HG03103 (cell line): ENCODE measurements at regions not wholly inside any gene's neighbourhood (a gene's known extent, or its start where the extent isn't known, plus 50 kb on each side); places are given as distances from the start of the nearest gene placed in this dataset.

Experiments
- ATAC-seq: cut with Tn5 transposase; IDR thresholded peaks from one replicate; pipeline ENCODE4 v1.9.1; 2021; ENCODE audit warnings: low read depth; ENCODE audit not compliant: unreplicated experiment

DNA sequence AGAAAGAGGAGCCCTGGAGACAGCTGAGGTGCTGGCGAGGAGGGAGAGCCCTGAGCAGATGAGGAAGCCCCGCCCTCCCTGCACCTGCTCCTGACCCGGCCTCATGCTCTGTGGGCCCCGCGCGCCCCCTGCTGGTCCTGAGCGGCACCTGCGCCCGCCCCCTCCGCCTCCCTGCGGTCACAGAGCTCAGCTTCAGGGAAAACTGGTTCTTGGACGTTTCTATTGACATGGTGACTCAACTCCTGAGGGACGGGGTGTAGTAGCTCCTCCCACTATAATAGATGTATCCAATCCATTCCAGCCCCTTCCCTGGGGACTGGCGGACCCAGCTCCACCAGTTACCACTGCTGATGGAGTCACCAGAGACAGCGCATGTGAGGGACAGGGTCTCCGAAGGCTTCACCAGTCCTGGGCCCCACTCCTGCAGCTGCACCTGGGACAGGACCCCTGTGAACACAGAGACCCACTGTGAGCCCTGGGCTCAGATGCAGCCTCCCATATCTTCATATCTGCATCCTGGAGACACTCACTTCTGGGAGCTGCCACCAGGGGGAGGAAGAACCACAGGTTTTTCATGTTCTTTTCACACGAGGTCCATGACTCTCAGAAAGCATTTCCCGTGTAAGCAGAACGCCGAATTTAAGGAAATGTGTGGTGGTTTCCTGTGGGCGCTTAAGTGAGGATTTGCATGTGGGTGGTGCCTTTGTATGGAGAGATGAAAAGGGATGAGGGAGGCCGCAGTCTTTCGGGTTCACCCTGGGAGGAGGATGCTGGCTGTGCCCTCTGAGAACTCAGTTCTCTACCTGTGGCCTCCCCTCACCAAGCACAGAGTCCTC lies 1346.4 kb downstream of the TMEM121 start:
- ATAC-seq: no peak

DNA sequence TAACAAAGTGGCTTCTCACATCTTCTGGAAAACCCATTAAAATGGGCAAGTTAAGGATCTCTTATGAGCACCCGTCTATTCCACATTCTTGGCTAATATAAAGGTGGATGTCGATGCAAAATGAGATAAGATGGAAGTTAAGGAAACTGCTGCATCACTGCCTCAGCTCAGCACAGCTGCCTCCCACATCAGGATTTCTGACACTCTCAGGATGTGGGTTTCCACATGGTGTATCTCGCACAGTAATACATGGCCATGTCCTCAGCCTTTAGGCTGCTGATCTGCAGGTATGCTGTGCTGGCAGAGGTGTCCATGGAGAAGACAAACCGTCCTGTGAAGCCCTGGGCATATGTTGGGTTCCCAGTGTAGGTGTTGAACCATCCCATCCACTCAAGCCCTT lies 1348.0 kb downstream of the TMEM121 start:
- ATAC-seq: no peak

DNA sequence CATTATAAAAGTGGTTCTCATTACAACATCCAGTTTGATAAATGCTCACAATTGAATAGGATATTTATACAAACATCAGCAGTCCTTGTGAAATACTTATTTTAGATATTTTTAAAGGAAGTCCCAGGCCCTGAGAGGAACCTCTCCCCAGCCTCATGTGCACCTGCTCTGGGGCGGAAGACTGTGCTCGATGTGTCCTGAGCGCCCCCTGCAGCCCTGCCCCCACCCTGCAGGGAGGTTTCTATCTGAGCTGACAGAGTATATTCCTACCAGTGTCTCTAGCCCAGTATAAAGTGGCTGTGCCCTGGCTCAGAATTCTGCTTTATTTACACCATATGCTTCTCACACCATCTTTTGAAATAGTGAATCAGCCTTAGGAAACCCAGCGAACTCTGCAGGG lies 1349.1 kb downstream of the TMEM121 start:
- no peak for ATAC-seq

DNA sequence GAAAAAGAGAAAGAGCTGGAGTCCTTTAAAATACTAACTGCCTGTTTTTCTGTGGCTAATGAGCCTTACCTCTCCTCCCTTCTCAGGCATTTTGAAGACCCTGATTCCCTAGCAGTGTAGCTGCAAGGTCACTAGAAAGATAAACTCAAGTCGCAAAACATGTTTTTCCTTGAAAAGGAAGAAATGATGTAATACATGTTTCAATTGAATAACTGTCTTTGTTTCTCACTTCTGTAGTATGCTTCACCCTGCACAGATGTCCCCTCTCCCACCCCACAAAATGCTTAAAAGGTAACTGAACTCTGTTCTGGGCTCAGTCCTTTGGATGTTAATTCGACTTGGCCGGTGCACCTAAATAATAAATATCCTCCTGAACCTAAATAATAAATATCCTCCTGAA lies 1350.3 kb downstream of the TMEM121 start:
- no peak for ATAC-seq

DNA sequence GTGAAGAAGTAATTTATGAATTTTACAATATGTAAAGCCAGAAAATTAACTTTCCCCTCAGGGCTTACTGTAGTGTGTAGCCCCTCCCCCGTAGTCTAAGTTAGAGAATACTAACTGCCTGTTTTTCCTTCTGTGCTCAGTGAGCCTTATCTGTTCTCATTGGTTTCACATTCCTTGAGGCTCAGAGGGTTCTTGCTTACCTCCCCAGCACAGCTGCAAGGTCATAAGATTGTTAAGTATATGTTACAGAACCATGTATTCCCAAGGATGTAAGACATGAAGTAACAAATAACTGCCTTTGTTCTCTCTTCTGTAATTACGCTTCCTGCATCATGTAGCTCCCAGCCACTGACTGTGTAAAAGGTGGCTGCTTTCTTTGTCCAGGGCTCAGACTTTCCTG lies 1351.1 kb downstream of the TMEM121 start:
- no peak for ATAC-seq

DNA sequence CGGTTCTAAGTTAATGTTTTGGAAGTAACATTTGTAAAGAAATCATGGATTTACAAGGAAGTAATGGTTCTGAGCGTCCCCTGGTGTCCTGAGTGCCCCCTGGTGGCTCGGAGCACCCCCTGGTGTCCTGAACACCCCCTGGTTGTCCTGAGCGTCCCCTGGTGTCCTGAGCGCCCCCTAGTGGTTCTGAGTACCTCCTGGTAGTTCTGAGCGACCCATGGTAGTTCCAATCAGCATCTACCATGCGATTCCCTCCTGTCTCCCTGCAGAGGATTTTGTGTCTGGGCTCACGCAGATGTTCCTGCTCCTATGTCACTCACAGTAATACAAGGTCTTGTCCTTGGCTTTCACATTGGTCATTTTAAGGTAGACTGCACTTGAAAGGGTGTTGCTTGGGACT lies 1352.9 kb downstream of the TMEM121 start:
- ATAC-seq: peak; percentile 49

DNA sequence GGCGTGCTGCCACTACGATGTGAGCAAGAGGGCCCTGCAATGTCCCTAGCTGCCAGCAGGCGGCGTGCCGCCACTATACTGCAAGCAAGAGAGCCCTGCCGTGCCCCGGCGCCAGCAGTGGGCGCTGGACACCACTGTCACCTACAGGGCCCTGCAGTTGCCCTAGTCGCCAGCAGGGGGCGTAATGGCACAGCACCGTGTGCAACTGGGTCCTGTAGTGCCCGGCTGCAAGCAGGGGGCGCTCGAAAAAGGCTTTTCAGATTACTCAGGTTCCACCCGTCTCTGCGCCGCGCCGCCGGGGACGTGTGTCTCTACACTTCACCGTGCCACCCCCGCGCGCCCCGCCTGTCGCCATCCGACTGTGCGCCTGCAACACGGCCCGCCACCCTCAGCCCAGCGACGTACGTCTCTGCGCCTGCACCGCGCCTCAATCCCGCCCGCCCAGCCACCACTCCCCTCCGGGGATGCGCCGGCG lies 1356.9 kb downstream of the TMEM121 start:
- no peak for ATAC-seq
